GM21737 (cell line): ENCODE measurements at regions not wholly inside any gene's neighbourhood (a gene's known extent, or its start where the extent isn't known, plus 50 kb on each side); places are given as distances from the start of the nearest gene placed in this dataset.
"Not testable (repeated sequence)": the region's sequence is repeated elsewhere in the genome, so short reads cannot be mapped to it uniquely, and the experiment has no call there.

ENCODE experiments used
- ATAC-seq: cut with Tn5 transposase; IDR thresholded peaks from one replicate; pipeline ENCODE4 v1.9.1; 2021; ENCODE audit warnings: mild to moderate bottlenecking, moderate library complexity; ENCODE audit not compliant: unreplicated experiment

DNA sequence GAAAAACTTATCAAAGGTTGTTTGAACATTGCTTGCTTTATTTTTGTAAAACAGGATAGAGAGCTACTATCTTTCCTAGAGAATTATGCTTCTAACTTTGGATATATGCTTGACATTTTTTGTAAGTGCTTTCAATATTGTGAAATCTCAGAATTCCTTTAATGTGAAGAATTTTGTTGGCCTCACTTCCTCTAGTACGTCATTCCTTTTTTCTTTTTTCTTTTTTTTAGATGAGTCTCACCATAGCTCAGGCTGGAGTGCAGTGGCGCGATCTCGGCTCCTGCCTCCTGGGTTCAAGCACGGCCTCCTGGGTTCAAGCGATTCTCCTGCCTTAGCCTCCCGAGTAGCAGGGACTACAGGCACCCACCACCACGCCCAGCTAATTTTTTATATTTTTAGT is 668.1 kb downstream of the RFPL4B start:
- no peak for ATAC-seq

DNA sequence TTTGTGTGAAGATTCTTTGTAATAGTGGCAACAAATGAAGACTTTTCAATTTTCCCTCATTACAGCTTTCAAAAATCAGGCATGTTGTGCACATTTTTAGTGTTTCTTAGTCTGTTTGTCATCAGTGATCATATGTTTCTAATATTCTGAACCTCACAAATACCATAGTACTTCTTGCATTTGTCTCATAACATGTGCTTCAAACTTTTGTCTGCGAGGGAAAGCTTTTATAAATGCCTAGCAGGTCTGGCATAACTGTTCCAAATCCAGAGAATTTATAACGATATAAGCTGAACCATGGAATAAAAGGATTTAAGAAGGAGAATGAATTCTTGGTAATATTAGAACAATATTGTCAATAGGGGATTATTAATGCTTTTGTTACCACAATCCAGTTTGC is 670.2 kb downstream of the RFPL4B start:
- no peak for ATAC-seq

DNA sequence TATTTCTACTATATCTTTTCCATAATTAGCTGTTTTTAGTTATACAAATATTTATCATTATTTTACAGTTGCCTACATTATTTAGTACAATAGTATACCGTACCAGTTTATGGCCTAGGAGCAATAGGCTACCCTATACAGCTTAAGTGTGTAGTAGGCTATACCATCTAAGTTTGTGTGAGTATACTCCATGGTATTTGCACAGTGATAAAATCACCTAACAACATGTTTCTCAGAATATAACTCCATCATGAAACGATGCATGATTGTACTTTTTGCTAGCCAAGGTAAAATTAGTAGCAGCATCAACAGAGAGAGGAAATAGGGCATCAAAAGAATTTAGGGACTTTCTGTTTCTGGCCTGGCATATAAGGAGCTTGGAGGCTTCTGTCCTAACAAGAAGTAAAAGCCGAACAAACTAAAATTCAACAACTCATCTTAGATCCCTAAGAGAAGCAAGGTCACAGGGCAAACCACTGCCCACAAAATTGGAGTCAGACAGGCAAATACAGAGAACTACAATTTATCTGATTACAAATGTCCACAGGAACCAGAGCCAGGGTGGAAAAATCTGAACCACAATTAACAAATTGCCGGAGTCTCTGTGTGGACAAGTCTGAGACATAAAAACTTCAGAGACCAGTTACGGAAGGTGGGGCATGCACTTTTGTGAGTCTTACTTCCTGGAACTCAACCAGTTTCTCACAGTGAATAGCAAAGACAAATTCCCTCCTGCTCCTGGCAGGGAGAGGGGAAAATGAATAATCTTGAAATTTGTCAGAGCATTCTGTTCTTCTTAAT is 671.4 kb downstream of the RFPL4B start:
- ATAC-seq, result no peak

DNA sequence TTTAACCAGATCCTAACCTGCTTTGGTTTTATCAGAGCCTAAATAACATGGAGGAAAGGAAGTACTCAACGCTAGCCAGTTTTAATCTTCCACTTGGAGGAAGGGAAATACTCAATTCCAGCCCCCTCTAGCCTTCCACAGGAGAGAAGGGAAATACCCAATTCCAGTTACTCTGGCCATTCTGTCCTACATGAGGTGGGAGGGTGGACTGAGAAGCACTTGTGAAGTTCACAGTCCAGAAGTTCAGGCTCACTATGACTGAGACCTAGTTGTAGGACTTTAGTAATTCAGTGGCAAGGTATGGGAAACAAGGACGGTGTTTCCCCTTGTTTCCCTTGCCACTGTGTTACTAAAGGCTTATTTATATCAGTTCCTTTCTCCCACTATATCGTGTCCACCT is 672.0 kb downstream of the RFPL4B start:
- ATAC-seq, result no peak

DNA sequence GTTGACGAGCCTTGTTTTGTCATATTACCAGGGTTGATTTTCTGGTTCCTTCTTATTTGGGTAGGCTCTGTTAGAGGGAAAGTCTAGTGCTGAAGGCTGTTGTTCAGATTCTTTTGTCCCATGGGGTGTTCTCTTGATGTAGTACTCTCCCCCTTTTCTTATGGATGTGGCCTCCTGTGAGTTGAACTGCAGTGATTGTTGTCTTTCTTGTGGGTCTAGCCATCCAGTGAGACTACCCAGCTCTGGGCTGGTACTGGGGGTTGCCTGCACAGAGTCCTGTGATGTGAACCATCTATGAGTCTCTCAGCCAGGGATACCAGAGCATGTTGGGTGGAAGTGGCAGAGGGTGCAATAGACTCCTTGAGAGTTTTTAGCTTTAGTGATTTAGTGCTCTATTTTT is 680.6 kb downstream of the RFPL4B start:
- ATAC-seq, result no peak

GRCh38 chr6:113029161-113029560 is 682.0 kb downstream of the RFPL4B start:
- ATAC-seq, result not testable (repeated sequence)

DNA sequence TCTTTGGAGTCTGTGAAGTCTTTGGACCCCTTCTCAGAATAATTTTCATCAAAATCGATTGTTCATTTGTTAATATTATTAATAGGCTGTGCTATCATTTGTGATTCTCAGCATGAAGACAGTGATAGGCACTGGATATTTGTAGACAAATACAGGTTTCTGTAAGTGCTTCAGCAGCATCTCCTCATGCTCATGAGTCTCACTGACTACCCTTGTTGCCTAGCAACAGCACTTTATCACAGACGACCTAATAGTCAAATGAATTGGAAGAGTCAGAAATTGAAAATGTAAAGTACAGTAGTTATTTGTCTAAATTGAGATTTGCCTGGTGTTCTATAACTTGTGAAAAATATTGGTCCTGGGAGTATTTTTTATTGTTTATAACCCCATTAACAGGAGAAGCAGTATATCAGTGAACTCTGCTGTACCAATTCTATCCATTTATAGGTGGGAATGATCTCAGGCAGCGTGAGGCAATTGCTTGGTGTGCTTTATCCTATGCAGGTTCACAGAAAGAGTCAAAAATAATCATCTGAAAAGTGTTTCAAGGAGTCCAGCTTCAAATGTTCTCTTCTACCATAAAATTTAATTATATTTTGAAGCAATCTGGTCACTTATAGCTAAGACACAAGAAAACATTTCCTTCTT is 684.6 kb downstream of the RFPL4B start:
- ATAC-seq, result no peak

- no peak for ATAC-seq
These were observed 691.9 kb downstream of the RFPL4B start for GRCh38 chr6:113039005-113039404.

- no peak for ATAC-seq
These were observed 700.0 kb downstream of the RFPL4B start for GRCh38 chr6:113047148-113047547.

DNA sequence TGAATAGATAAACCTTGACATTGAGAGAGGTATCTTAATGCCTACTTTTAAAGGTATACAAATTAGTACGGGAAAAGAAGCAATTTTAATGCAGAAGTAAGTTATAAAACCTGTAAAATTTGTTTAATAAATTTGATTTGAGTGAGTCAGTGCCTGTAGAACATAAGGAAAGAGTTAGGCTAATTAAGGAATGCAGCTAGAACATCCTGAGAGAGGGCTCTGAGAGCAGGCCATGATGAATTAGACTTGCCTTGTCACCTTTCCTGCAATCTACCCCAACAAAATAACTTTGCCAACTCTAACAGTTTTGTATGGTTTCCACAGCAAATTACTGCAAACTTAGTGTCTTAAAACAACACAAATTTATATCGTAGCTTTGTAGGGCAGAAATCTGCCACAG is 700.8 kb downstream of the RFPL4B start:
- ATAC-seq, result no peak

GRCh38 chr6:113048741-113049140 is 701.6 kb downstream of the RFPL4B start:
- no peak for ATAC-seq

DNA sequence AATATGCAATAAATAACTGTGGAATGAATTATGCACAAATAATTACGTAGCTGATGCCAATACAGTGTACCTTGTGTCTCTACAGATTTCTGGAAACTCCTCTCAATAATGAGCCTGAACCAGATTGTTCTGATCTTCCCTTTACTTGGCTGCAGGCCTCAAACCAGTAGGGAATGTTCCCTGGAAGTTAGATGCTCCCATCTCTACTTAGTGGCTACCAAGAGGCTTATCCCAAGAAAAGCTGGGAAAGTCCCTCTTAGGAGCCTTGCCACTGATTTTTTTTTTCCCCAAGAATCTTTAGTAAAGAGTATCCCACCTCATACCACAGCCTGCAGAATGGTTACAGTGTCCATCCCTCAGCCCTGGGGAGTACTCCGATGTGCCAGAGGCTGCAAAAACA is 702.1 kb downstream of the RFPL4B start:
- no peak for ATAC-seq

DNA sequence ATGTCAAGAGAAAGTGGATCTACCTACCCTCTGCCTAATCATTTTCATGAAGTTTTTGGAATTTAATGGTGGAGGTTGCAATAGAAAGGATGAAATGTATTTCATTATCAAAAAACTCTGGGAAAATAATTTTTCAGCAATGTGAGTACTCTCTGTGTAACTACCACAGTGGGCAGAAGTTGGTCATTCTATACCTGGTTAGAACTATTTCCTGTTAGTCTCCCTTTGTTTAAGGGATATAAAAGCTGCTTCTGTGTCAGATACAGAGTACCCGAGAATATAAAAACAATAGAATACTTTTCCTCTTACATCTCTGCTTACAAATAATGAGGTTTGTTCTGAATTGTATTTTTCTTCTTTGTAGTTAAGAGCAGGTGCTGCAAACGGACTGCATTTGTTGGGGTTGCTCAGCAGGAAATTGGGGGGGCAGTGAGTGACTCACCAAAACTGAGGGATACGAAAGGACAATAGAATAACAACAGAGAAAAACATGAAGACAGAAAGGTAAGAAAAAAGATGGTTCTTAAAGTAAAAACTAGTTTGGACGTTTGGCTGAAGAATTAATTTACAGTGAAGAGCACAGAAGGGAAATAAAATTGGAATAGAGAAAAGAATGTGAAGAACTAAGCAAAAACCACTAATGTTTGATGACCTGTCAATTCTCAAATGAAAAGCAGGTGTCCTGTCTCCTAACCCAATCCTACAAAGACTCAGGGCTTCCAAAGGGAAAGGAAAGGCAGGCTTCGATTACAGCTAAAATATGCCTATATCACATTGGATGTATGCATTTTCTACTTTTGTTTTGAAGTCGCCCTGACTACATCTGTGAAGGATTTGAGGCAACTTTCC is 703.1 kb downstream of the RFPL4B start:
- ATAC-seq, result no peak

- ATAC-seq, result no peak
These were observed 703.8 kb downstream of the RFPL4B start for GRCh38 chr6:113050979-113051378.

GRCh38 chr6:113052506-113052905 is 705.4 kb downstream of the RFPL4B start:
- no peak for ATAC-seq

GRCh38 chr6:113055061-113055460 is 707.9 kb downstream of the RFPL4B start:
- ATAC-seq, result no peak

DNA sequence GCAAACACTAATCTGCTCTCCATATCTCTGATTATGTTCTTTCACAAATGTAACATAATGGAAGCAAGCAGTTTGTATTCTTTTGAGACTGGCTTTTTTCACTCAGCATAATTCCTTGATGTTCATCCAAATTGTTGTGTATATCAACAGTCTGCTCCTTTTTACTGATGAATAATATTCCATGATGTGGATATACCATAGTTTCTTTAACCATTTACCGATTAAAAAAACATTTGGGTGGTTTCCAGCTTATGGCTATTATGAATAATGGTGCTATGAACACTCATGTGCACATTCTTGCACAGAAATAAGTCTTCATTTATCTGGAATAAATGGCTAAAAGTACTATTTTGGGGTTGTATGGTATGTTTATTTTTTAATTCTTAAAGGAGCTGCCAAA is 708.9 kb downstream of the RFPL4B start:
- ATAC-seq, result no peak

DNA sequence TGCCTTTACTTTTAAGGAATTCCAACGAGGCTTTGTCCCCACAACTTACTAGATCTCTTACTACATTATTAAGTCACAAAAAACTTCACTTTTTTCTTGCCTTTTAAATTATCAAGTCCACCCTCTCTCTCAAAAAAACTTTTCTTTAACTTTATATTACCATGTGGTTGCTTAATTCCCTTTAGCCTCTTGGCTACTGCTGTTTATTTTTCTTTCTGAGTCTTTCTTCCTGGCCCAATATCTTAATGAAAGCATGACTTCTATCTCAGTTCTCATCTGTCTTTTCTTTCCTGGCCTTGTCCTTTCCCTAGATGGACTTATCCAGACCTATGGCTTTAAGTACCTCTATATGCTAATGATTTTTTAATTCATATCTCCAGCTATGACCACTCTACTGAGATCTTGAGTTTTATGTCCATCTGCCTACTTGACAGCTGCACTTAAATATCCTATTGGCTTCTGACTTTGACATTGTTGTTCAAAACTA is 710.5 kb downstream of the RFPL4B start:
- no peak for ATAC-seq

DNA sequence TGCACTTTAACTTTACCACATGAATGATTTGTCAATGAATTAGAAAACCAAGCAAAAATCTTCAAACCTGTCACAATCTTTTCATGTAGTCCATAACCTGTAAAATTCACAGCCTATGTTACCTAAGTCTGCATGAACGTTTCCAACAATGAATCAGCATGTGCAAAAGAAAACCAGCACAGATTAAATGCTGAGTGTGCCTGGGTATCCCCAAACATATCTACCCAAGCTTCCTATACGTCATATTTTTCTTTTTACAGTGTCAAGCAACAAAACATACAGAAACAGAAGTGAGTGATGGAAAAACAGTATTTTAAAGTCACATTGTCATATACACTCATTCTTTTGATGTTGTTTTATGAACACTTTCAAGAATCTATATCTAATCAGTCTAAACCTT is 713.5 kb downstream of the RFPL4B start:
- no peak for ATAC-seq

DNA sequence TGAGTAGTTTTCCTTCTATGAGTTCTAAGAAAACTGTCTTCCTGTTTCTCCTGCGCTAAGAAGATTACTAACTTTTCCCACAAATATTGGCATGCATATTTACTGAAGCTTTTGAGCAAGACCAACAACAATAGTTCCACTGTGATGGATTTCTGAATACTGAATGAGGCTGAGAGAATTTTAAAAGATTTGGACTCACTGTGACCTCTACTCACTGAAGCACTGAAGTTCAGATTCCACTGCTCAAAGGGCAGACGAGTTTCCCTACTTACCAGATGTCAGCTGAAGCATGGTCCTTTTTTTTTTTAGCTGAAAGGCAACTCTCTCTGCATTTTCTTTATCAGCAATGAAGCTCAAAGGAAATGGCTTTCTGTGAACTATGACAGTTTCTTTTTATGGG is 718.5 kb downstream of the RFPL4B start:
- no peak for ATAC-seq

DNA sequence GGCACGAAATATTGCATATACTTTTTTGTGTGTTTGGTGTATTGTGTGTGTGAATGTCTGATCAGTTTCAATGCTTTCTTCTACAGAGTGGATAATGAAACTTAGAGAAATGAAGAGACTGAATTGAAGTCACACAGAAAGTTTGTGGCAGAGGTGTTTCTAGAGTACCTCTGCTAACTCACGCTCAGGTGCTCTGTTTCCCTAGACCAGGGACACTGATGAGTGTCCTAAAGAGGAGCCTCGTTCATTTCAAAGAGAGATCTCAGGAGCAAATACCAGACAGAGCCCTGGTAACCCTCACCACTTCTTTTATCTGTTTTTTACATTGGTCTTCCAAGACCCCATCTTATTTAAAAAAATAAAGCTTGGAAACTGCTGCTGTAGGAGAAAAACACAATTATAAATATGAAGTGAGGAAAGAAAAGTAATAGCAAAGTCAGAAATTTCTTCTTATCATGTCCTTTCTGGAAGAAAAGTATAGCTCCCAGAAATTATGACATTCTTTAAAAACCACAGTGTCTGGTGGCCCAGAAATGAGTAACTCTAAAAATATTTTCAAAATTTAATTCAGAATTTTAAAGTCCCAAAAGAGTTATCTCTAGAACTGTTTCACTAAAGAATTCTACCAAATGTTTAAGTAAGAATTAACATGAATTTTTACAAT is 720.6 kb downstream of the RFPL4B start:
- no peak for ATAC-seq
